ENCODE measurements at regions not wholly inside any gene's neighbourhood (a gene's known extent, or its start where the extent isn't known, plus 50 kb on each side); places are given as distances from the start of the nearest gene placed in this dataset.

DNA sequence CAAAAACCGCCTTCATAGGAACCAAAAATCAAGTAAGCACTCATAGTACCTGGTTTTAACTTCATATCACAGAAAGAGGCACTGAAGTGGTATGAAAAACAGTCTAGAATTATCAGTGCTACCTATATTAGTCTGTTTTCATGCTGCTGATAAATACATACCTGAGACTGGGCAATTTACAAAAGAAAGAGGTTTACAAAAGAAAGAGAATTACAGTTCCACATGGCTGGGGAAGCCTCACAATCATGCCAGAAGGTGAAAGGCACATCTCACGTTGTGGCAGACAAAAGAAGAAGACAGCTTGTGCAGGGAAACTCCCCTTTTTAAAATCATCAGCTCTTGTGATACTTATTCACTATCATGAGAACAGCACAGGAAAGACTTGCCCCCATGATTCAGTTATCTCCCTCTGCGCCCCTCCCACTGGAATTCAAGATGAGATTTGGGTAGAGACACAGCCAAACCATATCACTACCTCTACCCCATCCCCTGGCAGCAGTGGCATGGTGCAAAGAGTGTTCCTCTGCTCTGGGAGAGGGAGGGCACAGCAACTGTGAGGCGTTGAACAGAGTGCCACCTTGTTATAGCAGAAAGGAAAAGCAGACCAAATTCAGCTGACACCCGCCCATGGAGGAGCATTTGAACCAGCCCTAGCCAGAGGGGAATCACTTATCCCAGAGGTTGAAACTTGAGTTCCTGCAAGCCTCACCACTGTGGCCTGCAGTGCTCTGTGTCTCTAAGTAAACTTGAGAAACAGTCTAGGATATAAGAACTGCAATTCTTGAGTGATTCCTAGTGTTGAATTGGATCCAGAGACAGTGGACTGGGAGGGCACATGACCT lies 61.9 kb upstream of the PTPRZ1 start:
- no peak for DNase-seq (ENCODE audit: low read depth in 3 of 3)

- no peak for DNase-seq (ENCODE audit: low read depth in 3 of 3)
Observed at GRCh38 chr7:121807078-121807477, 65.9 kb upstream of the PTPRZ1 start.

DNA sequence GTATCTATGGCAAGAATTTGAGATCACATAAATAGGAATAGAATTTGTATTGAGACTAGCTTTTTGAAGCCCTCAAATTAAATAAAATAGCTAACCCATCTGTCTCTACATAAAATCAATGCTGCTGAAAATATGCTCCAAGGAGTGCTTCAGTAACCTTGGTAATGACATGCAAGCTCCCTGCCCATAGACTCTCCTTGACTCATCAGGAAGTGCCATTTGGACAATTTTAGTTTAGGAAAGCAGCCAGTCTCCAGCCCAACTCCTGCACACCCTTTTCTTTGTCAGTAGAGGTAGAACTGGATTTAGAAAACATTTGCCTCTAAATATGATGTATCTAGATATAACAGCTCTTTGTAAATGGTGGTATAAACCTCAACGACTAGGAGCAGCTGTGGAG lies 69.9 kb upstream of the PTPRZ1 start:
- DNase-seq (ENCODE audit: low read depth in 3 of 3): no peak

- DNase-seq (ENCODE audit: low read depth in 3 of 3): no peak
Observed at GRCh38 chr7:121800916-121801675, 71.9 kb upstream of the PTPRZ1 start.

- DNase-seq (ENCODE audit: low read depth in 3 of 3): no peak
Observed at GRCh38 chr7:121798896-121799295, 74.1 kb upstream of the PTPRZ1 start.

DNA sequence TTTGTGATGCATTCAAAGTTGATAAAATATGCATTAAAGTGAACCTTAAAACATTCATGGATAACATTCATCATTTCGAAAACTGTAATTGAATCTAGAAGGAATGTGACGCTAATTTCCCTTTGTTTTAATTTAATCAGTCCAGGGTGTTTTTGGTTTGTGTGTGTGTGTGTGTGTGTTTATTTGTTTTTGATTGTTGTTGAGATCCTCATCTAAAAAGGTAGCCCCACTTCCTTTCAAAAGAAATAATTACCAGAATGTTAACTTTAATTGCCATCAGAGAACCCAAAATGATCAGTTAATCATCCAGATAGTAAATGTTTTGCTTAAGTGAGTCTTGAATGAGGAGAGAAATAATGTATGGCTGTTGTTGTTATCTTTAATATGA lies 74.5 kb upstream of the PTPRZ1 start:
- no peak for DNase-seq (ENCODE audit: low read depth in 3 of 3)

- no peak for DNase-seq (ENCODE audit: low read depth in 3 of 3)
Observed at GRCh38 chr7:121797657-121798452, 75.1 kb upstream of the PTPRZ1 start.

- DNase-seq (ENCODE audit: low read depth in 3 of 3): no peak
Observed at GRCh38 chr7:121796936-121797656, 75.9 kb upstream of the PTPRZ1 start.

GRCh38 chr7:121796381-121796780 lies 76.6 kb upstream of the PTPRZ1 start:
- DNase-seq (ENCODE audit: low read depth in 3 of 3): no peak

GRCh38 chr7:121795736-121796135 lies 77.2 kb upstream of the PTPRZ1 start:
- DNase-seq (ENCODE audit: low read depth in 3 of 3): no peak

DNA sequence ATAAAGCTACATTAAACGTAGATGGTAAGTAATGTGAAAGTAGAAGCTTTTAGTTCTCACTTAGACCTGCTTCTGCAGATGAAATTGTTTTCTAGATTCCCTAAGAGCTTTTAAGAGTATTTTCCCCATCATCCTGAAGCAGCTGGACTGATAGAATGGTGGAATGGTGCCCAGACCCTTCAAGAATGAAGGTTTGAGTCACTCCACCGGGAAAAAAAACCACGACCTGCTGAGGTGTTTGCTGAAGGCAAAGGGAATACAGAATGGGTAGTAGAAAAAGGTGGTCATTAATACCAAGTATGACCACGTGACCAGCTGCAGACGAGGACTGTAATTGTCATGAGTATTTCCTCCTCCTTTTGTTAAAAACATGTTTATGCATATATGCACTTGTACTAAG lies 79.2 kb upstream of the PTPRZ1 start:
- no peak for DNase-seq (ENCODE audit: low read depth in 3 of 3)

- no peak for DNase-seq (ENCODE audit: low read depth in 3 of 3)
Observed at GRCh38 chr7:121777672-121778071, 95.3 kb upstream of the PTPRZ1 start.

DNA sequence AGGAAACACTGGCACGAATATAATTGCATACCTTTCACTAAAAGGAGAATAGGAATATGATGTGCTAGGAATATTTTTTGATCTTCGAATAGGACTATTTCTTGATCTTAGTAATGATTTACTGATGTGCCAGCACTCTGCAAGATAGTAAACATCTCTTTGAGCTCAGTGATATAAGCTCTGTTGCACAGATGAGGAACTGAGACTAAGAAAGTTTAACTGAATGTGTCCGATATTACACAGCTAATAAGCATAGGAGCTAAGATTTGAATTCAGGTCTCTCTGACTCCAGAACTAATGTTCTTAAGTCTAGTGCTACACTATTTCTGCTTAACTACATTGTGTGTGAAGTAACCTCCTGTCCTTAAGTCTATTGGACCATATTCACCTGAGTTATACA lies 98.4 kb upstream of the PTPRZ1 start:
- no peak for DNase-seq (ENCODE audit: low read depth in 3 of 3)

DNA sequence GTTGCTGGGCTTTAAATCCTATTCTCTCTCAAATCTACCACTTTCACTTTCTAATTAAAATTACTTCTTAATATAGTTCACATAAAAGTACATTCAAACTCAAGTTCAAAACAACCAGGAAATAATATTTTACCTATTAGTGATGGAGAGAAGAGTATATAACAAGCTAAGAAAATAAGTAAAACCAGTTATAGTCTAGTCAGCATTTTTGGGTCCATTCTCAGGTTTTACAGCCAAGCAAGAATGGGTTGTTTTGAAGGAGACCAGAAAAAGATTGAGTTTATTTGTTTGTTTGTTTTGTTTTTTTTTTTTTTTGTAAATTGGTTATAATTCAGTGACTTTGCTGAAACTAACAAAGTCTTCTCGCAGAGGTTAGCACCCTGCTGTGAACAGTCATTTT lies 106.3 kb upstream of the PTPRZ1 start:
- no peak for DNase-seq (ENCODE audit: low read depth in 3 of 3)

DNA sequence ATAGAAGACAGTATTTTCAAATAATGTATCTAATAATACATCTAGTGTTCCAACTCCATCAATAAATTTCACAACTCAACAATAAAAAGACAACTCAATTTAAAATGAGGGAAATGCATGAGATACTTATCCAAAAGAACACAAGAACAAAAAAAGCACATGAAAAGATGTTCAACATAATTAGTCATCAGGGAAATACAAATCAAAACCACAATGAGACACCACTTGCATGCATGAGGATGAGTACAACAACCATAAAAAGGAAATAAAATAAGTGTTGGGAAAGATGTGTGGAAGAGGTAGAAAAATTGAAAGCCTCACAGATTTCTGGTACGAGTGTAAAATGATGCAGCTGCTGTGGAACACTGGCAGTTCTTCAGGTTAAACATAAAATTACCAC lies 111.6 kb upstream of the PTPRZ1 start:
- DNase-seq (ENCODE audit: low read depth in 3 of 3): no peak

DNA sequence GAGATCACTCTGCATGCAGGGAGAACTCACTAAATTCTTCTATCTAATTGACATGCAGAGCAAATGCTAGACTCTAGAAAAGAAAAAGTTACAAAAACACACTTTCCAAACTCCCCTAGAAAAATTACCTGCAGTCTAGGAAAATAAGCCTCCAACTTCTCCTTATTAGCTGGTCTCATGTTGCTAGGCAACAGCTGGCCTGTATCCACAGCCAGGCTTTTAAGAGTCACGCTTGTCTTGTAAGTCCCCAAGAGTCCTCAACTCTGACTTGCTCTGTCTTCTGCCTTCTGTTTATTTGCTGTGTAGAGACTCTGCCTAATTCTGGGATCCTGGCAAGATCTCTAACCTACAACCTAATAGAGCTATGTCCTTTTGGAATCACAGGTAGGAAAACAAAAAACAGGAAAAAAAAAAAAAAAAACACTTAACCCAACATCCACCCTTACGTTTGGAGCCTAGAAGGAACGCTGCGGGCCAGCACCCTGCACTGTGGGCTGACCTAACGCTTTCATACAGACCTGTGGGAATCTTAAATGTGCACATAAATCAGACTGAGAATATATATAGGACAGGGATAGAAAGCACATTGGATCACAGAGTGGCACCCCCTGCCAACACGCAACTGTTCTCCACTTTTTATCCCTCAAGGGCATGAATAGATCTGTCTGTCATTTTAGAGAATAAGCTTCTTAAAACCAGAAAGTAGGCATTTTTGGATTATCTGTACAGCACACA lies 117.0 kb upstream of the PTPRZ1 start:
- no peak for DNase-seq (ENCODE audit: low read depth in 3 of 3)

DNA sequence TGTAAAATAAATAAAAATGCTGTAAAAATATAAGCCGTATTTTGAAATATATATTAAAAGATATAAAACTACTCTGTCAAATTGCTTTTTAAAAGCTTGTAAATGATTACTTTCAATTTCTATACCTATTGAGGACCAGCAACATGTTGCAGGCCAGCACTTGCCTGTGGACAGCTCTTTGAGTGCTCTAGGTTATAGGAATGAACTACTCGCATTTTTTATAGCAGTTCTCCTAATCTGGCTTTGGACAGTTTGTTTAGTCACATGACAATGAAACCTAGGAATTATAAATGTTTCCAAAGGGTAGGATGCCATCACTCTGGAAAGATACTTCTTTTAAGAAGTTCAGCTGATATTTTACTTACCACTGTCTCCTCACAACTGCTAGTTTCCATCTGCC lies 117.7 kb upstream of the PTPRZ1 start:
- DNase-seq (ENCODE audit: low read depth in 3 of 3): no peak

DNA sequence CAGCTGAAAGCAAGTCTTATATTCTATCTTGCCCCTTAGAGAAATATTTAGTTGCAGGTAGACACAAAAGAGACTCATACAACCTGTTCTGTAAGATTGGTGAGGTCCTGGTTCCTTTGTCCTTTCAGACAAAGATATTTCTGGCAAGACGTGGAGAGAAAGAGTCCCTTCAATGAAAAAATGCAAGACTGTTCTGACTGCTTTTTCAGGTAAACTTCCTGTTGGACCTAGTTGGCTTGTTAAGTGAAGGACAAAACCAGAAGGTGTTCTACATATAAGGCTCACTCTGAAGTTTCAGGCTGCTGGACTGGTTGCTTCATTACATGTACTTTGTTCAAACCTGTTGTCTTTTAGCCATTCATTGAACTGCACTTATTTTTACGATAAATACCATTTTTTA lies 119.0 kb upstream of the PTPRZ1 start:
- no peak for DNase-seq (ENCODE audit: low read depth in 3 of 3)

DNA sequence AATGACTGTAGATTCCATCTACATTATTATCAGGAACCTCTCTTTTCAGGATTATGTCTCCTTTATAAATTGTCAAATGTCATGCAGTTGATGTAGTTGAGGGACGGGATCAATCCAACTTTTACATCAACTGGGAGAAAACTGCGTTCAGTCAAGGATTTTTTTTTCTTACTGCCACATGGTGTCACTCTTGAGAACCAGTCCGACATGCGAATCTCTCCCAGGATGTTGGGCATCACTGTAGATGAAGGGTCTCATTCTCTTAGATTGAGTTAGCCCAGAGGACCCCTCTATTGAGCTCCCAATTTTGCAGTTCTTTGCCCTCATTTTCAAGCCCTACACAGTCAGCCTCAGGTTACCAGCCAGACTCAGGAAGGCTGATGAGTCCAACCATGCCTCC lies 120.3 kb upstream of the PTPRZ1 start:
- no peak for DNase-seq (ENCODE audit: low read depth in 3 of 3)

- no peak for DNase-seq (ENCODE audit: low read depth in 3 of 3)
Observed at GRCh38 chr7:121748546-121748945, 124.4 kb upstream of the PTPRZ1 start.

DNA sequence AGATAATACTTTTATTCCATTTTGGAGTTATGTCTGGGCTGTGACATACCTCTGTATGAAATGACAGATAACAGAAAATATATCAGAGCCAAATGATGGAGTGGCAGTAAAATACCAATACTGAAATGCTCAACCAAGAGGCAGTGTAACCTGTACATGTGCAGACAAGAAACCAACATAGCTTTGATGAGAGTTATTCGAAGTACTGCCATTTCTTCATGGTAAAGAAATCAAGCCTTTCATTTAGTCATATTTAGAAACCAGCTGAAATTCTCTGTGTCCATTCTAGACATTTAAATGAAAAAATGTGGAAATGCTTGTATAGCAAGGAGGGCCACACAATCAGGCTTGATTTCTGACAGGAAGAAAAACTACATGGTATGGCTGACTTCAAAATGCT lies 127.1 kb upstream of the PTPRZ1 start:
- no peak for DNase-seq (ENCODE audit: low read depth in 3 of 3)
